ENCODE measurements at regions not wholly inside any gene's neighbourhood (a gene's known extent, or its start where the extent isn't known, plus 50 kb on each side); places are given as distances from the start of the nearest gene placed in this dataset.

- Histone ChIP-seq H3K4me3 (ENCODE audit: low read length) (no peak overlapping the region), H2AFZ (ENCODE audit: low read depth, low read length) (no peak overlapping the region), H3K9me2 (ENCODE audit: insufficient read depth, low read length) (no peaks in the 10 kb centered on the region), H4K20me1 (ENCODE audit: insufficient read depth) (no peaks in the 10 kb centered on the region), H3K27me3 (ENCODE audit: insufficient read depth, low read depth, low read length) (no peaks in the 10 kb centered on the region), H3K27ac (ENCODE audit: low read length) (no peak overlapping the region), H3F3A (ENCODE audit: insufficient read depth, low read length, poor library complexity, severe bottlenecking) (no peaks in the 10 kb centered on the region), H3K79me2 (replicated peaks; ENCODE audit: insufficient read depth, low read length) (no peaks in the 10 kb centered on the region), H3K36me3 (ENCODE audit: insufficient read depth, low read length) (no peaks in the 10 kb centered on the region), H3K9ac (ENCODE audit: low read length) (no peak overlapping the region), H3K4me2 (ENCODE audit: low read length) (no peak overlapping the region), H3K9me3 (ENCODE audit: low read length) (no peaks in the 10 kb centered on the region)
- TF ChIP-seq TAF1 (IDR thresholded peaks at IDR 0.05; ENCODE audit: low read depth) (no peak), MXI1 (conservative IDR thresholded peaks at IDR 0.05; ENCODE audit: poor library complexity, severe bottlenecking) (no peak), SMC3 (conservative IDR thresholded peaks at IDR 0.05; ENCODE audit: poor library complexity) (no peak), EZH2 (IDR thresholded peaks at IDR 0.05; ENCODE audit: borderline replicate concordance, insufficient read depth, low read length, poor library complexity, severe bottlenecking) (no peak), RAD21 (conservative IDR thresholded peaks at IDR 0.05) (no peak), CTCF (IDR thresholded peaks at IDR 0.05; ENCODE audit: poor library complexity, severe bottlenecking) (no peak), REST (IDR thresholded peaks at IDR 0.05; ENCODE audit: borderline replicate concordance) (no peak), EP300 (conservative IDR thresholded peaks at IDR 0.05; ENCODE audit: poor library complexity, severe bottlenecking) (no peak), POLR2AphosphoS5 (IDR thresholded peaks at IDR 0.05) (no peak)
Measured at GRCh38 chr13:73676550-73677047, 457.6 kb downstream of the KLF12 start.

- Histone ChIP-seq H3K79me2 (replicated peaks; ENCODE audit: insufficient read depth, low read length) (no peaks in the 10 kb centered on the region), H3K27me3 (ENCODE audit: insufficient read depth, low read depth, low read length) (no peaks in the 10 kb centered on the region), H3K4me3 (ENCODE audit: low read length) (no peak overlapping the region), H3K9ac (ENCODE audit: low read length) (no peak overlapping the region), H2AFZ (ENCODE audit: low read depth, low read length) (no peak overlapping the region), H3K9me2 (ENCODE audit: insufficient read depth, low read length) (no peaks in the 10 kb centered on the region), H4K20me1 (ENCODE audit: insufficient read depth) (no peaks in the 10 kb centered on the region), H3K4me2 (ENCODE audit: low read length) (no peak overlapping the region), H3K9me3 (ENCODE audit: low read length) (no peaks in the 10 kb centered on the region), H3K27ac (ENCODE audit: low read length) (no peak overlapping the region), H3F3A (ENCODE audit: insufficient read depth, low read length, poor library complexity, severe bottlenecking) (no peaks in the 10 kb centered on the region), H3K36me3 (ENCODE audit: insufficient read depth, low read length) (no peaks in the 10 kb centered on the region)
- TF ChIP-seq MXI1 (conservative IDR thresholded peaks at IDR 0.05; ENCODE audit: poor library complexity, severe bottlenecking) = no peak
- no peak for TF ChIP-seq EP300 (conservative IDR thresholded peaks at IDR 0.05; ENCODE audit: poor library complexity, severe bottlenecking)
- TF ChIP-seq TAF1 (IDR thresholded peaks at IDR 0.05; ENCODE audit: low read depth) = no peak
- no peak for TF ChIP-seq POLR2AphosphoS5 (IDR thresholded peaks at IDR 0.05)
- no peak for TF ChIP-seq EZH2 (IDR thresholded peaks at IDR 0.05; ENCODE audit: borderline replicate concordance, insufficient read depth, low read length, poor library complexity, severe bottlenecking)
- no peak for TF ChIP-seq SMC3 (conservative IDR thresholded peaks at IDR 0.05; ENCODE audit: poor library complexity)
- no peak for TF ChIP-seq REST (IDR thresholded peaks at IDR 0.05; ENCODE audit: borderline replicate concordance)
- no peak for TF ChIP-seq RAD21 (conservative IDR thresholded peaks at IDR 0.05)
- TF ChIP-seq CTCF (IDR thresholded peaks at IDR 0.05; ENCODE audit: poor library complexity, severe bottlenecking) = no peak
Measured at GRCh38 chr13:73675821-73676220, 458.4 kb downstream of the KLF12 start.

Measured in neural cell (in vitro differentiated cells).